Psoas muscle (tissue), 7 donors: ENCODE measurements at regions not wholly inside any gene's neighbourhood (a gene's known extent, or its start where the extent isn't known, plus 50 kb on each side); places are given as distances from the start of the nearest gene placed in this dataset.

Experiments
- ATAC-seq, 4 donors: fragments of 200-7000 bp; cut with Tn5 transposase; one replicate each; pipeline ENCODE4 v1.9.1; 2020; ENCODE audit warnings: moderate library complexity in 3 of 4, mild to moderate bottlenecking in 2 of 4
- DNase-seq, 2 donors: peaks; one replicate each; pipeline ENCODE4 v3.0.0-alpha.2; 2020
- H3K27ac ChIP-seq: fragments of 200-600 bp; one replicate; pipeline ENCODE4 v1.8.0; 2022
- H3K27me3 ChIP-seq, 3 donors: fragments of 200-600 bp in 1 of 3; one replicate each; pipeline versions ENCODE4 v1.6.1 to v1.8.0; 2013 to 2022; ENCODE audit warnings: low read length in 2 of 3, mild to moderate bottlenecking in 2 of 3, moderate library complexity in 1 of 3; ENCODE audit not compliant: insufficient read depth in 3 of 3
- H3K36me3 ChIP-seq, 2 donors: fragments of 200-600 bp in 1 of 2; one replicate each; pipeline versions ENCODE4 v1.6.1 to v1.8.0; 2013 to 2022; ENCODE audit warnings: low read depth in 1 of 2, mild to moderate bottlenecking in 1 of 2, moderate library complexity in 1 of 2; ENCODE audit not compliant: insufficient read depth in 1 of 2
- H3K4me1 ChIP-seq: fragments of 200-600 bp; one replicate; pipeline ENCODE4 v1.8.0; 2022
- H3K4me3 ChIP-seq: fragments of 200-600 bp; one replicate; pipeline ENCODE4 v1.8.0; 2022; ENCODE audit warnings: mild to moderate bottlenecking
- H3K9me3 ChIP-seq: fragments of 200-600 bp; one replicate; pipeline ENCODE4 v1.8.0; 2022
- WGBS, 3 donors: extraction: QIAGEN DNeasy Blood & Tissue Kit; methylation state at CpG; one replicate each; pipeline versions ENCODE4 v1.1.6 to v1.1.7; 2013; 5-methylcytosine and 5-hydroxymethylcytosine counted together
- intact Hi-C, 2 donors: fragments of 100-400 bp; cut with DNase I; formaldehyde crosslinking; loops; one replicate each; pipeline versions ENCODE4 v1.11.0 to v1.14.2; 2022
- TF ChIP-seq, protein P1 (sequence below): fragments of 200-600 bp; IDR thresholded peaks from one replicate; pipeline ENCODE4 v1.8.0; 2022; ENCODE audit warnings: antibody characterized with exemption
- donor health status: healthy with polysubstance abuse.
- donor health status: DM: no; HTN: no; CAD: no; lungs with moderate emphysema.
- donor health status: Bipolar disorder and iron deficiency.
- donor health status: healthy.
- donor health status: DM: yes; HTN: yes; CAD: no.
- donor health status: DM: no; HTN: no; CAD: no.
- donor health status: DM: yes; HTN: yes; CAD: no.

DNA sequence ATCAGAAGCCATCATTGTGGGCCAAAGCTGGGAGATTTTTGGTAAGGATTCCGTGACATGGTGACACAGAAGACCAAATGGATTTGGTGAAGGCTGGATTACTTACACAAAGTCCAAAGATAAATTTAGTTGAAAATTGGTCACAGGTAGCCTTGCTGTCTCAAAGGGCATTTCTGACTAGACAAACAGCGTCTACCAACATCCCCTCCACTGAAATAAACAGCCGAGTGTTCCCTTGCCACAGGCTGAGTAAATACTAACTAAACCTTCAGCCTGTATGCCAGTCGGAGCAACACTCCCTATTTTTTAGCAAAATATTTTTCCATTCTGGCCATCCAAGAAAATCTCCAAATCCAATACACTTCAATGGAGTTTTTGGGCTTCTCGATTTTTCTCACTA lies 279.9 kb upstream of the CITED2 start:
- Histone ChIP-seq H3K4me3 (no peak overlapping the region), H3K36me3 (no peaks in the 10 kb centered on the region), H3K27ac (no peak overlapping the region), H3K27me3 (no peaks in the 10 kb centered on the region), H3K9me3 (no peaks in the 10 kb centered on the region), H3K4me1 (no peaks in the 10 kb centered on the region)
- 89 to 93% (median 90%) methylated on average over 5 of the region's 5 CpGs for WGBS, 3 donors
- no peak for DNase-seq
- ATAC-seq: no peak
- intact Hi-C loops: no loop called here
- TF ChIP-seq, protein P1, sequence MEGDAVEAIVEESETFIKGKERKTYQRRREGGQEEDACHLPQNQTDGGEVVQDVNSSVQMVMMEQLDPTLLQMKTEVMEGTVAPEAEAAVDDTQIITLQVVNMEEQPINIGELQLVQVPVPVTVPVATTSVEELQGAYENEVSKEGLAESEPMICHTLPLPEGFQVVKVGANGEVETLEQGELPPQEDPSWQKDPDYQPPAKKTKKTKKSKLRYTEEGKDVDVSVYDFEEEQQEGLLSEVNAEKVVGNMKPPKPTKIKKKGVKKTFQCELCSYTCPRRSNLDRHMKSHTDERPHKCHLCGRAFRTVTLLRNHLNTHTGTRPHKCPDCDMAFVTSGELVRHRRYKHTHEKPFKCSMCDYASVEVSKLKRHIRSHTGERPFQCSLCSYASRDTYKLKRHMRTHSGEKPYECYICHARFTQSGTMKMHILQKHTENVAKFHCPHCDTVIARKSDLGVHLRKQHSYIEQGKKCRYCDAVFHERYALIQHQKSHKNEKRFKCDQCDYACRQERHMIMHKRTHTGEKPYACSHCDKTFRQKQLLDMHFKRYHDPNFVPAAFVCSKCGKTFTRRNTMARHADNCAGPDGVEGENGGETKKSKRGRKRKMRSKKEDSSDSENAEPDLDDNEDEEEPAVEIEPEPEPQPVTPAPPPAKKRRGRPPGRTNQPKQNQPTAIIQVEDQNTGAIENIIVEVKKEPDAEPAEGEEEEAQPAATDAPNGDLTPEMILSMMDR: no peak

DNA sequence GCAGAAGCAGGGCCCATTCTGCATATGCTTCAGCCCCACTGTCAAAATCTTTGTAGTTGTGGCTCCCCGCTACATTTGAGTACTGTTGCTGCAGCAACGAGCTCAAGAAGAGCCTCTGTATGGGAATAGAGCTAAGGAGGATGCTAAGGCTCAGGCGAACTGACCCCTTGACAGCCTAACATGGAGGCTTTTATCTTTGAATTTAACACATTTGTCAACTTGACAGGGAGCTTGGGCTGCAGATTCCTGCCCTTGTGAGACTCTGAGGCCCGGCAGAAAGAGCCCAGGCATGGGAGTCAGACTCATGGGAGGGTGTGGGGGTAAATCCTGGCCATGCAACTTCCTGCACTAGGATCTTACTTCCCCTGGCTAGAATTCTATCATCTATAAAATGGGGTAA lies 278.7 kb upstream of the CITED2 start:
- Histone ChIP-seq H3K36me3 (no peaks in the 10 kb centered on the region), H3K27ac (no peak overlapping the region), H3K4me1 (no peaks in the 10 kb centered on the region), H3K27me3 (no peaks in the 10 kb centered on the region), H3K9me3 (no peaks in the 10 kb centered on the region), H3K4me3 (no peak overlapping the region)
- intact Hi-C loops: no loop called here
- ATAC-seq (no peak), DNase-seq (no peak)
- TF ChIP-seq, protein P1: no peak
- WGBS, 3 donors: 78 to 81% (median 79%) methylated on average over 4 of the region's 4 CpGs

DNA sequence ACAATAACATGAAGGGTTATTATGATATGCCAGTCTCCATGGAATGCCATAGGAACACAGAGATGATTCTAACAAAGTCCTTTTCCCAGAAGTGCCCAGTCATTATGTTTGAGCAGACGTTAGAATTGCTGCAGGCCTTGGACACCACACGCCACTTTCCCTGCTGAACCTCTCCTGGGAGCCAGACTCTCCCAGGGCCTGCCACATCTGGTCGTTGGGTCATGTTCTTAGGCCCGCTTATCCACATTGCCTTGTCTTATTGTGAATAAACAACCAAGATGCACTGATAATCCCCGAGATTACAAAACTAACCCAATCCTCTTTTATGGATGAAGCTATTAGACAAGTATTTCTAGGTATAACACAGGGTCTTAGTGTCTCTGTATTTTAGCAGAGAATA lies 276.5 kb upstream of the CITED2 start:
- intact Hi-C loops: no loop called here
- no peaks in the 10 kb centered on the region for H3K4me1 ChIP-seq
- DNase-seq (no peak), ATAC-seq (no peak)
- TF ChIP-seq, protein P1: no peak
- H3K27me3 ChIP-seq: no peaks in the 10 kb centered on the region
- H3K36me3 ChIP-seq: no peaks in the 10 kb centered on the region
- no peaks in the 10 kb centered on the region for H3K9me3 ChIP-seq
- no peak overlapping the region for H3K27ac ChIP-seq
- 69 to 76% (median 76%) methylated on average over 5 of the region's 5 CpGs for WGBS, 3 donors
- no peak overlapping the region for H3K4me3 ChIP-seq

DNA sequence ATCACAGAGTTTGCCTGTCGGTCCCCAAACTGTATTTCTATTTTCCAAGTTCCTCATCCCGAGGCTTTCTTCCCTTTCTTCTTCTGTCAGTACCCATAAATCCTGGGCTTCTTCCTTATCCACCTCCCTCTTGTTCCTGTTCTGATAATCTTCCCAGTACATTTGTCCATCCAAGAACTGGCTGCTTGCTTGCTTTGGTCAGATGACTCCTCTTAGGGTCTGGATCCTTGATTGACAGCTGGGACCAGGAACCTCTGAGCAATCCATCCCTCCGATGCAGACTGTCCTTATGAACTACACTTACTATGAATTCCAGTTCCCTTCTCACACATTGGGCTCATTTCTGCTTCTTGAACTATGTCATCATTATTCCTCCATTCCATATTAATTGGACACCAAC lies 275.3 kb upstream of the CITED2 start:
- TF ChIP-seq, protein P1: no peak
- DNase-seq (no peak), ATAC-seq (no peak)
- 78 to 84% (median 80%) methylated on average over 3 of the region's 3 CpGs for WGBS, 3 donors
- H3K4me1 ChIP-seq: peaks cover 5% of the 10 kb centered on the region
- H3K9me3 ChIP-seq: no peaks in the 10 kb centered on the region
- no peak overlapping the region for H3K4me3 ChIP-seq
- no peaks in the 10 kb centered on the region for H3K36me3 ChIP-seq
- H3K27me3 ChIP-seq: no peaks in the 10 kb centered on the region
- H3K27ac ChIP-seq: no peak overlapping the region
- intact Hi-C loops: no loop called here

DNA sequence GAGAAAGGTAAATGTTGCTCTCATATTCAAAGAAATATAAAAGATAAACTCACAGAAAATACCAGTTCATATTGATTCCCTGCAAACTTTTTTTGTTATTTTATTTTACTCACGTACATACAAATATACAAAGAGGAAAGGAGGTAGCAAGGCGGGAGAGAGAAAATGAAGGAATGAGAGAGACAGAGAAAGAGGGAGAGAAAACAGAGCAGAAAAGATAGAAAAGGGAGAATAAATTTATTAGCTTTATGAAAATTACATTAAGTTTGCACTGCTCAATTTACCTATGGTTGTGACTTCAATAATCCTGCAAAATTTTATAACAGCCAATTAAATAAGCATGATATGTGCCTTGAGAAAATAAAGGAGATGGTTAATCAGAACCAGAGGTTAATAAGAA lies 274.7 kb upstream of the CITED2 start:
- H3K4me1 ChIP-seq: peaks cover 5% of the 10 kb centered on the region
- no peaks in the 10 kb centered on the region for H3K27me3 ChIP-seq
- TF ChIP-seq, protein P1: no peak
- no peaks in the 10 kb centered on the region for H3K9me3 ChIP-seq
- DNase-seq (no peak), ATAC-seq (no peak)
- H3K36me3 ChIP-seq: no peaks in the 10 kb centered on the region
- no peak overlapping the region for H3K4me3 ChIP-seq
- H3K27ac ChIP-seq: no peak overlapping the region
- WGBS, 3 donors: 74 to 97% (median 94%) methylated on average over 2 of the region's 2 CpGs
- intact Hi-C loops: no loop called here
